ENCODE measurements at regions not wholly inside any gene's neighbourhood (a gene's known extent, or its start where the extent isn't known, plus 50 kb on each side); places are given as distances from the start of the nearest gene placed in this dataset.

DNA sequence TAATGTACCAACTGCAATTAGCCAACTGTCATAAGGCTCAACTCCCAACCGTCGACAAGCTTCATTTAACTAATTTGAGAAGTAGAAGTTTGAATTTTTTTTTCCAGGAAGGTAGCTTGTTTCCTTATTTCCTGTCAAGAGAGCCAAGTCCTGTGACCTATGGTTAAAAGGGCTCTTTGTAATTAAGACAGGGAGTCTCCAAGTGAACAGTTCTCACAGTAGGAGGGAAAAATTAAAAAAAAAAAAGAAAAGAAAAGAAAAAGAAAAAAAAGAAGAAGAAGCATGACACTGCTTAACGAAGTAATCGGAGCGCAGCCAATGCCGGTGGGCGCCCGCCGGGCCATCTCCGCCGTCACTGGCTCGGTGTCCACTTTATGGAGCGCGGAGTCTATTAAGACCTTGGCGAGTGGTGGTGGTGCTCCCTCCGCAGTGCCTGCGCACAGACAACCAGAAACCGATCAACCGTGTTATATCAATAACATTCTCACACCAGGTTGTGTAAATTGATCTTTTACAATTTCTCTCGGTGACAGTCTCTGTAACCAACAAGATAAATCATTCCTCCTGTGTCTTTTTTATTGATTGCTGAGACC, 197.2 kb upstream of the POU3F3 start:
- no peak for DNase-seq

DNA sequence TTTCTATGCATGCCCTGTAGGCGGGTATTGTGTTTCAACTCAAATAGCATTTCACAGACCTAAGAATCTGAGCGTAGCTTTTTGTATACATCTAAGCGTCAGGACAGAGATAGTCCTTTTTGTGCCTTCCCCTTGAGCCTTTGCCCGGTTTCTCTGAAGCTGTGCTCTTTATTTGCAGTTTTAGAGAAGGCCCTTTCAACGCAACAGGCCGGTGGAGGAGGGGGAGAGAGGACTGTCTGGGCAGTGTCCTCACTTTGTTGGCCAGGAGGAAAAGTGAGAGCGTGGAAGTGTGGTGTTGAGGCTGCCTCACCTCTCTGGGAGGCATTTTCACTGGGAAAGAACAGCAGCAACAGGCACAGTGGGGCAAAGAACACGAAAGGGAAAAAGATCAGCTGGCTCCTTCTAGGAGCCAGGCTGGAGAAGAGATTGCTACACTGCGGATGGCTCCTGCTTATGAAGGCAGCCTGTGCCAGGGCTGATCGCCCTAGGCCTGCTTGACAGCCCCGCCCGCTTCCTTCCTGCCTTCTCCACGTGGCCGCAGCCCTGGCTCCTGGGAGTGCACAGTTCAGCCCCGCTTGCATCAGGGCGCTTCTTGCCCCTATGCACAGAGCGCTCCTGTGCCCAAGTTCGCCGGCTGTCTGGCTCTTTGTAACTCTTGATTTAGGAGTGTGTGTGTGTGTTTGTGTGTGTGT, 195.6 kb upstream of the POU3F3 start:
- DNase-seq, result peak in 1 of 2 donors; percentile 31

DNA sequence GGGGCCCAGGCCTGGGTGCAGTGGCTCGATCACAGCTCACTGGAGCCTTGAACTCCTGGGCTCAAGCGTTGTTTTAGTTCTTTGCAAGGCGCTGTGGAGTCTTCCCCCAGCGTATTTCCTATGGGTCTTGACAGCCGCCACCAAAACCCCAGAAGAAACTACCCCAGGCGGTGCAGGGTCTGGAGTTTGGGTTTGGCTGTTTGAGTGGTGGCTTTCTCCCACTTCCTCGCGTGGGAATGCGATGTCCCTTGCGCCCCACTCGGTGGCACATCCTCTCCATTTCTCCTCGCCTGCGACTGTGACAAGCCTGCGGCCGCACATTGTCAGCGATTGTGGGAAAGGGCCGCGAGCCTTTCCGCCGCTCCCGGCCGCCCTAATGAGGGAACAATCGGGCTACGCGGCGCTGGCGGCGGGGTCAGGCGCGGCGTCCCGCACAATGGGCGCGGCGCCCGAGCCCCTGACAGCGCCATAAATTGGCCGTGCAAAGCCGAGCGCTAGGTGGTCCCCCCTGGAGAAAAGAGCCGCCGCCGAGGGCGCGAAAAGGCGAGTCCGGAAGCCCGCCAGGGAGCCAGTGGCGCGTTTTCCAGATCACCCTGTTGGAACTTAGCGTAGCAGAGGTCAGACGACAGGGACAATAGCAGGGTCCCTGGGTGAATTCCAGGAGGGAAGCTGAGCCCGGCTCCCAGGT, 194.9 kb upstream of the POU3F3 start:
- DNase-seq, result no peak

DNA sequence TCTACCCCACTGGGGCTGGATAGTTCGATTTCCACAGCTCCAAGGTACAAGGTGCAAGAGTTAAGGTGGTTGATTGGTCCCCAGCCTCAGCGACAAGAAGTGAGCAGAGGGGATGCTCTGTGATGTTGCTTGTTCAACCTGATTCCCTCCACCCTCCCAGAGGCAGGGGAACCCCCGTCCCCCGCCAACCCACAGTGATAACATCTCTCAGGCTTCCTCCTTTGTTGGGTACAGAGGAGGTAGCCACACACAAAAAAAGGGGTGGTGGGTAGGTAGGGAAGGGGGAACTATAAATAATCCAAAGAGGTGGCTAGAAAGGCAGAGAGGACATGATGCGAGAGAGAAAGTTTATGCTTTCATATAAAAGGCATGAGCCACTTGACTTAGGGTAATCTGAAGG, 192.9 kb upstream of the POU3F3 start:
- no peak for DNase-seq

DNA sequence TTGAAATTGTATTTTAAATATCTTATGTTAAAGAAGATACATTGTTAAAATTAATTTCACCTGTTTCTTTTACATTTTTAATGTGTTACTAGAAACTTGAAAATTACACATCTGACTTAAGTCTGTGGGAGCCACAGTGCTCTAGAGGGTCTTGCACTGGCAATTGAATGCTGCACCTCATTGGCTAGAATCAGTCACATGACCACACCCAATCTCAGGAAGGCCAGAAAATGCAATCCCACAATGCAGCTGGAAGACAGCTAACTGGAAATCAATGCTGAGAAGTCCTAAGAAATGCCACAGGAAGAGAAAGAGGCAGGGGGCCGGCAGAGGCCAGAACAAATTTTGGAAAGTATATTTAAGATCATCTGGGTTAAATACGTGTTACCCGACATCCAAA, 189.2 kb upstream of the POU3F3 start:
- DNase-seq, result no peak

DNA sequence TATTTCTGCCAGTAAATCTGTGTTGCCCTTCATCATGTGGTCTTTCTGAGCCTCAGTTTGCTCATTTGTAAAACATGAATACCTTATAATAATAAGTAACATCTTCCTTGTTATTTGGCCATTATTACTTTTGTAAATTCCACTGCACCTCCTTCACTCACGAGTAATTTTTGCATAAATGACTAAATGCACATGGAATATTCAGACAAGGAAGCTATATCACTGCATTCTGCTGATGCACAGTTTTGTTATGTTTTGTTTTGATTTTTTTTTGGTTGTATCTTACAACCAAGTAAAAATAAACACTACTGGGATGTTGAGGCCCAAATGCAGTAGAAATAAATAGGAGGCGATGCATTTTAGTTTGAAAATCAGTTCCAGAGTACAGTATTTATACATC, 185.3 kb upstream of the POU3F3 start:
- no peak for DNase-seq

DNA sequence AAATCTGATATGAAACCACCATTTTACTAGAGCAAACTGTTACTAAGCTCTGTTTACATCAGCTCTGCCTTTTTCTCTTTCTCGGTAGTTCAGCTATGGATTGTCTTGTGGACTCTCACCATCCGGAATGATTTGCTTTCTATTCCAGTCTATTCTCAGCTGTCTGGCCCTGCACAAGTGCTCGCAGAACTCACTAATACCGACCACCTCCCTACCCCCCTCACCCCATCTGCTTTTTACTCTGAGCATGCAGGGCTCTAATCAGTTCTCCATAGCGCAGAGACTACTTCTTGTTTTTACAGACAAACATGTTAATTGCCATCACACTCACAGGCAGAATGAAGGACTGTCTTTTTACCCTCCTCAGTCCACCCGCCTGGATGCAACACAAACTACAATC, 180.7 kb upstream of the POU3F3 start:
- no peak for DNase-seq

DNA sequence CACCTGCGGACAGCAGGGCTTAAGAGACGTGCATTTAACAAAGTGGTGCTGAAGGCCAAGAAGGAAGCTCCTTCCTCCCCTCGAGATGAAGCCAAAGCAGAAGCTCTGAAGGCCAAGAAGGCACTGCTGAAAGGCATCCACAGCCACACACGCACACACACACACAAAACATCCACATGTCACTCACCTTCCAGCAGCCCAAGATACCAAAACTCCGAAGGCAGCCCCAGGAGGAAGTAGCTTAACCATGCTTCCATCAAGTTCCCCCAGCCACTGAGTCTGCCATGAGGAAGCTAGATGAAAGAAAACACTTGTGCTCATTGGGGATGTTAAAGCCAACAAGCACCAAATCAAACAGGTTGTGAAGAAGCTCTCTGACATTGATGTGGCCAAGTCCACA, 175.7 kb upstream of the POU3F3 start:
- no peak for DNase-seq

DNA sequence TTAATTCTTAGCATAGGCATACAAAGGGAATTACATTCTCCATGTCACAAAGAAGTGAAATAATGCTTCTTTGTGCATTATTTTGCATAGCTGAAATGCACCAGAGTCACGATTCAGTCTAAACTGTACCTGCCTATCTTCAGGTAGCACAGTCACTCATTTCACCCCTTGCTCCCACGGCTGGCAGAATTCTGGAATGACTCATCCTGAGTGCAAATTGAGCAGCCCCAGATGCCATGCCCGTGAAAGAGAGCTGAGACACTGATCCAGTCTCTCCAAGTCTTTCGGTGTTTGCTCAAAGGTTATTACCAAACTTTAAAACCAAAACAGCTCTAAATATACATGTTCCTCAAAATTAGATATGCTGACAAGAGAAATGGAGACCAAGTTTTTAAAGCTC, 168.3 kb upstream of the POU3F3 start:
- DNase-seq, result no peak

DNA sequence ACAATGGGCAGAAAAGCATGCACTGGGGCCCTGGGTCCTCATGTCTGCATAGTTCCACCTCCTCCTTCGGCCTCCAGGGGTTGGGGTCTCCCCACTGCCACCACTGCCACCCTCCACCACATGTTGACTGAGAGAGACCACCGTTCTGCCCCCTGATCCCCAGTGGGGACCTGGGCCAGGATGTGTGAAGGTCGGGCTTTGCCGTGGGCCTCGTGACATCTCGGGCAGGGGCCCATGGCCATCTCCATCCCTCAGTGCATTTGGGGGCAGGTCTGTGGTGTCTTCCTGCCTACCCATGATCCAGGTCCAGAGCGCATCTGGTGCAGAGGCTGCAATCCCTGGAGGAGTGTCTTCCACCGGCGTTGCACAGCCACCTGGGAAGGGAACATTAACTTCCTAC, 166.8 kb upstream of the POU3F3 start:
- DNase-seq, result no peak

DNA sequence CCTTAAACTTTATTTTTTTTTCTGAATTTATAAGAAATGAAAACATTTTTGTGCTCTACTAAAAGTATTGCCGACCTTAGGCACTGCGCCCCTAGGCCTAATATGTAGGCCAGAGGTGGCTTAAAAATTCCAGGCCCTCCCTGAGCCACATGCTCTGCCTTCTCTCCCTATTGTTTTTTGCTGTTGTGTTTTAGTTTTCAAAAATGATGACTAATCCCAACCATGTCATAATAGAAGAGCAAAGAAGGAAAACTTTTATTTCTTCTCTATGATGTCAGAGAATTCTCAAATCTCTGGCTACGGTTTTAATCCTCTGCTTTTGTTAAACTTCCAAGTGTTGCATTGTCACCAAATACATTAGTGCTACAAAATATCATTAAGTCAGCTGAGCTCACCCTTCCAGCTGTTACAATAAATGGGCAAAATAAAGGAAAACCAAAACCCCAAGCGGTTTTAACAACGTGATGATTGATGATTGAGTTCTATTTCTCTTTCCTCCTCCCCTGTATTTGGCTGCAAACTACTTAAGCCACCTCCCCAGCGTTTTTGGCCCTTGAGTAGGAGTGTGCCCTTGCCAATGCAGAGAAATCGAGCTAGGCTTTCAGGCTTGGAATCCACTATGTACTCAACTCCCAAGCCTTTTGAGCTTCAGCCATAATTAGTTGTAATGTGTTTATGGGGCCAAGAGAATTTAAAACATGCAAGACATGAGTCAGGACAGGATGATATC, 163.5 kb upstream of the POU3F3 start:
- no peak for DNase-seq

DNA sequence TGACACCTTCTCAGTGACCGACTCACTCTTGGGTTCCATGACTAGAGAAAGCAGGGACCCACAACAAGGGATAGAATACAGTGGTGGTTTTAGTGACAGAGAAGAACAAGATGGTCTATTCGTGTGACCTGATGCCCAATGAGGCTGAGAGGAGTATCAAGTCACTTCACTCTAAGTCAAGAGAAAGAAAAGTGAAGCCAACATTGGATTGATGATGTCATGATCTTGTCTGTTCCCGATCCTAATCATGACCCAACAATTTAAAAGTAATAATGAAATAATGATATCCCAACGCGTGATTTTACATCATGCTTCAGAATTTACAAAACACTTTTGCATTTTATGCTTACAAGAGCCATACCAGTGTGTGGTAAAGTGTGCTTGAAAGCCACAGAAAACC, 155.6 kb upstream of the POU3F3 start:
- no peak for DNase-seq

DNA sequence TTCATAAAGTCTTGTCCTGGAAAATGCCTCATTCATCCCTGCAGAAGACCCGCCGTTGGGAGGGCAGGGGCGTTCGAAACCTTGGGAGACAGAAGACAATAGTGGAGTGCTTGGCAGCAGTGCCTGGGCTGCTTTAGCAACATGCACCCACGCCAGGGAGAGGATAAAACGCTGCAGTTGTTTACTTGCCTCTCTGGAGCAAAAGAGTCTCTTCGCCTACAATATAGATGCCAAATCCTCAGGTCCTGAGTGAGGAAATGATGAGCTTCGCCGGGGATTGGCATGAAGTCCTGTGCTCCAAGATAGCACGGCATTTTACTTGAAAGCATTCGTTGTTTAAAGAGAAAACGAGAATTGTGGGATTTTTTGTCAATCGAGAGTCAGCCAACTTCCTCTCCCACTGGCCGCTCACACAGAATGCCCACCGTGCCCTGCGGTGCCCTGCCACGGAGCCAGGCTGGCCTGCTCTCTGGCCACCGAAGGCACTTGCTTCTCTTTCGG, 152.5 kb upstream of the POU3F3 start:
- no peak for DNase-seq

DNA sequence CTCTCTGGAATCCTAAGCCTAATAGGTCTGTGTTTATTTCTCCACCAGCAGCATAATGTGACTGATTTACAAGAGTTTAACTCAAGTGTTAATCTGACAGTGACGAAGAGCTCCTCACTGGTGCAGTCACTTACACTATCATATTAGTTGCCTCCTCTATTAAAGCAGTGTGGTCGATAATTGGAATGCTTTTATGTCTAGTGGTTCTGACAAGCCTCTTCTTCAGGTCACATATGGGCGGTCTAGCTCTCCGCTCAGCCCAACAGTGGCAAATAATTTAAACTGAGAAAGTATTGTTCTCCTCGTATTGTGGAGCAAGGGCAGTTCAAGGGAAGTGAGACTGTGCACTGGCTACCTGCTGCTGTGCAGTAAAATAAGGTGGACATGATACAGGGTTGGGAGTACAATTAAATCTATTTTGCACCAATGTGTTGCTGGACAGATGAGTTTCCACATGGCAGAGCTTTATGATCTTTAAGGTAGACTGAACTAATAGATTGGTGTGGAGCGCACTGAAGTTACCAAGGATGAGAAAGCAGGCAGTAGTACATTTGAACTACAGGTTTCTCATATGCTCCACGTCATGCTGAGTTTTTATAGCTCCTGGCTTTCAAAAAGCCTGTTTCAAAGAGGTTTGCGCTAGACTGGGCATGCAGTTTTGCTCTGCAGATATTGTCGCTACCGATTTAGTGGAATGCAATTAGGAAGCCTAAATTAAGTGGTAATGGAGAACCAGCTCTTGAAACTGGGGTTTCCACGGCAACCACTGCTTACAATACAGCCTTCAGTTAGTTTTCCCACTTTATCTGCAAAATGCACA, 151.7 kb upstream of the POU3F3 start:
- no peak for DNase-seq

DNA sequence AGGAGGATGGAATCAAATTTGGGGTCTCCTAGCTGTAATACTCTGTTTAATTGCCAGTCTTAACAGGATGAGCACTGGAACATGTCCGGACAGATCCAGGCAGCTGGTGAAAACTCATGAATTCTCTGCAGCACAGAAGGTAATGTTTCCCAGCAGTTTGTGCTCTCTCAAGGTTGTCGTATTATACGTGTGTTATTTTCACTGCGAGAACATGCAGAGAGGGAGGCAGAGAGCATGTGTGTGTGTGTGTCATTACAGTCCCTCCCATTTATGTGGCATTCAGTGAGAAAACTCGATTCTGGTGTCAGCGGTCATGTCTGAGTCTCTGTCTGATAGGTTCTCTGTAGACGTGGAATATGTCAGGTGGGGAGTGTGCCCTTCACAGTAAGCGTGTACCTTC, 150.2 kb upstream of the POU3F3 start:
- no peak for DNase-seq

DNA sequence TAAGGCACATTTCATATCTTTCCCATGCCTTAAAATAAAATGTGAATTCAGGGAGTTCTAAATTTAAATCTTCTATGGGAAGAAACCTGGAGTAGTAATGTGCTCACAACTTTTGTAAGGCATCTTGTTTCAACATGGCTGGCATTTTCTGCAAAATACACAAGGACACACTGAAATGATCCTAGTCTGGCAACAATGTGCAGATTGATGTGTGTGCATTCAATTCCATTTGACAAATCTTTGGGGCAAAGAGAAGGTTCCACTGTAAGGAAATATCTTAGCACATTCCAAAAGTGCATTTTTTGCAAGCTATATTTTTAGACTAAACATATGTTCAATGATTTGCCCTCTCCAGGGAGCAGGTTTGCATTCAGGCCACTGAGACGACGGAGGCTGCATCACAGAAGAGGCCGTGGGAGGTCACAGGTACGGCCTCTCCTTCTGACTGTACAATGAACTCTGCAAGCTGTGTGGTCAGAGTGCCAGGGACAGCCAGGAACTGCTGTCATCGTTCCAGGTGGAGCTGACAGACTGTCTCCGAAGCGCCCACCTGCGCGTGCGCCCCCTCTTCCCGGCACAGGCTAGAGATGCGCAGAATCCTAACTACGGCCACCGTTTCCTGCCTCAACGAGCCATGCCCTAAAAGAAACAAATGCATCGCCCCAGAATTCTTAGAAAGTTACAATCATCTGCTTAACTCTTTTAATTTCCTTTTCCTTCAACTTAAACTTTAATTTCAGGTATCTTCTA, 149.2 kb upstream of the POU3F3 start:
- no peak for DNase-seq

DNA sequence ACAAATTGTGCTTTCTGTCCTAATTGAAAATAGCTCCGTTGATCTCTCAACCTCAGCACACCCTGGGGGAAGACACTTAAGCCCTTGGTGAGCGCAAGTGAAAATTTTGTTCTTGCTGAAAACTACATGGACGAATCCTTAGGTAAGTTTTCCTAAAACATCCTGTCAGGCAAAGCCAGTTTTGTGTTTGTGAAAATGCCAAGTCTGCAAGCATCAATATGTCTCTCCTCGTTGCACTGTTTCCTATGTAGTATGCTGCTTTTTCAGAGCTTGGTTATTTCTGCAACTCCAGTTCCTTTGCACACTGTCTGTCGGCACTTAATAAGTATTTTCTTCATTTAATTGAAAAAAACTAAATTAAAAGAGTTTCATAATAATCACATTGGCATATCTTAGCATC, 146.9 kb upstream of the POU3F3 start:
- no peak for DNase-seq

DNA sequence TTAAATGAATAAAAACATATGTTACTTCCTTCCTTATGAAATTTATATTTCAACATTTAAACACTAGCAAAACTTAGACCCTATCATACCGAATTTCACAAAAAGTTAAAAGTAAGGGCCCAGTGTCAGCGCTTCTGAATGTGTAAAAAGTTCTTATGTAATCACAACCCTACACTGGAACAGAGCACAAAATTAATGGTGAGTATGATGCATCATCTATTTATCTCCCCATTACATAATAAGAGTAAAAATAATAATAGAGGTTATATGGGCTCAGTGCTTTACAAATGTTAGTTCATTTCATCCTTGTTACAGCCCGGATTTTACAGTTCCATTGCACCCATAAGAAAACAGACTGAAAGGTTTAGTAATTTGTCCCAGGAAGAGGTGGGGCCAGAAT, 144.9 kb upstream of the POU3F3 start:
- DNase-seq, result no peak

DNA sequence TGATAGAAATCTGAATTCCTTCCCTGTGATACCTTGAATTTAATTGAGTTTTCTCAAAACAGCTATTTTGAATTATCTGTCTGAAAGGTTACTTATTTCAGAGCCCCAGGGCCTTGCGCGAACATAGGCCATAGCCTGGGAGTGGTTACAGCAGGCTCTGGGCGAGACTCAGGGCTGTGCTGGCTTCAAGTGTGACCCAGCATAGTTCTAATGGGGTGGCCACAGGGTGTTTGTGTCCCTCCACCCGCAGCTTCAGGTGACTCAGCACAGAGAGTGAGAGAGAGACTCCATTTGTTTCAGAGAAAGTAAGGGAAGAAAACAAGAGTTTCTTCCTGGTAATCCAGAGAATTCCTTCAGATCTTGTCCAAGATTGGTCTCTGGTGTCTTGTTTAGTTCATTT, 137.9 kb upstream of the POU3F3 start:
- DNase-seq, result no peak

DNA sequence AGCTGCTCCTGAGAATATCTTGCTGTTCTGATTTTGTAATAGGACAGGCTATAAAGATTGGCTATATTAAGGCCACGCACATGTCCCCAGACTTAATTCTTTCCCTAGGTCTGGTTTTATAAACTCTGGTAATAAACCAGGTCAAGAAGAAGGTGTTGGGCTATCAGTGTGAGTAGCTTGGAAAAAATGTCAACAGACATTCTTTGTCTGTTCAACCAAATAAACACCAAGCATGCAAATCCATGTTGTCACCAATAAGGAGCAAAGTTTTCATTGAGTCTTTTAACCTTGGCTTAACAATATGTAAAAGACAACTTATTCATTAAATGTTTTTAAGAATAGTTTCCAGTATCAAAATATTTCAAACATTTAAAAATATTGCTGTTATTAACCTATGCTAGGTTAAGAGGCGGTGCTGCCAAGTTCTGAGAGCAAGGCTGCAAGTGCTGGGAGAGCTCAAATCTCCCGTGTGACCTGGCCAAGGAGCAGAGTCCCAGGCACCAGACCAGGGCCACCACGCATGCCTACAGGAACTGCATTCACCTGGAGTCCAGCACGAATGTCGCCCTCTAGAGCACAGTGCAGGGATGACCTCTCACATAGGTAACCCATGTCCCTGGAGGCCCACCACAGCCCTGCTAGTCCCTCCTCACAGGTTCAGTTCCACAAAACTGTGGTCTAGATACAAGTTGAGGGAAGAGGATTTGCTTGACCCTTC, 120.5 kb upstream of the POU3F3 start:
- DNase-seq, result no peak

DNA sequence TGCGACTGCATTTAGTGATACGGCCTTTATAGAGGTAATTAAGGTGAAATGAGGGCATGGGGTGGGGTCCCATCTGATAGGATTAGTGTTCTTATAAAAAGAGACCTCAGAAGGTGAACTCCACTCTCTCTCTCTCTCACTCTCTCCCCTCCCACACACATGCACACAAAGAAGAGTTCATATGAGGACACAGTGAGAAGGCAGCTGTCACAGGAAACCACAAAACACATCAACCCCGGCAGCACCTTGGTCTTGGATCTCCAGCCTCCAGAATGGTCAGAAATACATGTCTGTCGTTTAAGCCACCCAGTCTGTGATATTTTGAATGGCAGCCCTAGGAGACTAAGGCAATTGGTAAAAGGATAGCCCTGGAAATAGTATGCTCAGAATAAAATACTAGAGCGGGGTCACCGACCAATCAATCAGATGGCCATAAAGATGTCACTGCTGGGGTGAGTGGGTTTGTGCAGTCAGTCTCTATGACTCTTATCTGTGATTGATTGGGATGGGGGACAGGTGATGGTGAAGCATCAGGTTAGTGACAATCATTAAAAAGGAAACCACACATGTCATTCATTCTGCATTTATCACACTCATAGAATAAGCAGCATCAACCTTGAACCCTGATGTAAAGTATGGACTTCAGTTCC, 118.9 kb upstream of the POU3F3 start:
- no peak for DNase-seq

Measured in CD4-positive, alpha-beta T cell treated with Interleukin-4 for 1 hour (primary cell).